Germinal center (tissue), 1 donor: ENCODE measurements at regions not wholly inside any gene's neighbourhood (a gene's known extent, or its start where the extent isn't known, plus 50 kb on each side); places are given as distances from the start of the nearest gene placed in this dataset.

Source experiments
- DNase-seq: peaks from one replicate; pipeline ENCODE4 v3.0.0; 2012; ENCODE audit warnings: mixed read lengths, low spot score

DNA sequence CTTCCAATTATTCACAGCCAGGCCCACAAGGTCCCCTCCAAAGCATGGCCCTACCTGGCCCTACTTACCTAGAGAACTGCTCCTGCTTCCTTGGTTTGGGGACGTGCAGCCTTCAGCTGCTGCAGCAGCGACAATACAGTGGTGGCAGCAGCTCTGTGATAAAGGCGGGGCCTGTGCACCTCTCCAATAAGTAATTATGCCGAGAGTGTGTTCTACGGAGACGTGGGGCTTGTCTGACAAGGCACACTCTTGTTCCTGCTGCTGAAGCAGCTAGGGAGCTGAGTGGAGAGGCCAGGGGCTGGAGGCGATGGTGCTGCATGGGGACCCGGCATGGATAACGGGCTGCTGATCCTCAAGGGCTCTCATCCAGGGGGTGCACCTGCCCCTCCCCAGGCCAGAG, 98.0 kb upstream of the THY1 start:
- DNase-seq: no peak

GRCh38 chr11:119520400-119520799, 97.4 kb upstream of the THY1 start:
- no peak for DNase-seq

DNA sequence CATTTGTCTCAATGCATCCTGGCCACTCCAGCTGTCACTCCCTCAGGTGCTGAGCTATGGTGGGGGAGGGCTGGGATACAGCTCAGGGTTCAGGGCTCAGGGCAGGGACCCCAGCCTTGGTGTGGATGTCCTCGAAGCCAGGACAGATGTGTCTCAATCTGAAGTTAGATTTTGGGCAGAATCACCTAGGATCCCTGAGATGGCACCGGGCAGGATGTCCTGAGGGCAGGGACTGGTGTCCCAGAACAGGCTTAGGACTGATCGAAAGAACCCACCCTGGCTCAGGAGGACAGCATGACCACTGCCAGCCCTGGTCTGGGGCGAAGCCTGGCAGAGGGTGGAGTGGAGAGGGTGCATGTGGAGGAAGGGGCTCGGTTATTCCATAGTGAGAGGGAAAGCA, 96.8 kb upstream of the THY1 start:
- DNase-seq: no peak

DNA sequence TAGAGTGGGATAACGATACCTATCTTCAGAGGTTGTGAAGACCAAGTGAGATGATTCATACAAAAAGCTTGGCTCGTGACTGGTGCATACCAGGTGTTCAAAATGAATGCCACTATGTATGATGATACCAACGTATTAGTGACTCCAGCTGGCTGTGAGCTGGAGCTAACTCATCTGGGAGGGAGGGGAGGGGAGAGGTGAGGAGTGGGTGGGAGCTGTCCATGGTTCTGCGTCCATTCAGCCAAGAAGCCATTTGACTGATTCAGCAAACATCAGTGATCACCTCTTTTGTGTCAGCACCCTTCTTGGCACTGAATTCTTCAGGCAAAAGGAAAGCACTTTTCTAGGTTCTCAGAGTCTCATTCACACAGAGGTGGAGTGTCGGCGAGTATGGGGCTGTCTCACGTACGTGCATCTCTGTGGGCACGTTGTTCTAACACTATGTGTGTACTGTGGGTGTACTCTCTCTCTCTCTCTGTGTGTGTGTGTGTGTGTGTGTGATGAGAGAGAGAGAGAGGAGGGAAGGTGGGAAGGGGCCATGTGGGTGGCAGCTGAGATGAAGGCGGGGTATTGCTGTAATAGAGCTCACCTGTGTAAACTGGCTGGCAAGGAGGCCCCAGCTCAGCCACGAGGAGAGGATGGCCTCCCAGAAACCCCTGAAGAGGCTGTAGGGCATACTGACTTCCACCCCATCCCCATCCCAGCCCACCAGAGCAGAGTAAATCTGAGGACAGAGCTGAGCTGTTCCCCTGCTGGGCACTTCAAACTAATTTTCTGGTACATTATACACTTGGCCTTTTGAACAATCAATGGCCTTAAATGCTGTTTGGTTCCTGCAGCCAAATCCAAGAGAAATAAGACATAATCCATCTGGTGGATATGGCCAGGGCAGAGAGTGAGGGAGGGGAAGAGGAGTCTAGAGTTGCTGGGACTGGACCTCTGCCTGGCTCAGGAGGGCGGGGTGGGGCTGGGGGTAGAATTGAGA, 96.1 kb upstream of the THY1 start:
- DNase-seq: no peak

DNA sequence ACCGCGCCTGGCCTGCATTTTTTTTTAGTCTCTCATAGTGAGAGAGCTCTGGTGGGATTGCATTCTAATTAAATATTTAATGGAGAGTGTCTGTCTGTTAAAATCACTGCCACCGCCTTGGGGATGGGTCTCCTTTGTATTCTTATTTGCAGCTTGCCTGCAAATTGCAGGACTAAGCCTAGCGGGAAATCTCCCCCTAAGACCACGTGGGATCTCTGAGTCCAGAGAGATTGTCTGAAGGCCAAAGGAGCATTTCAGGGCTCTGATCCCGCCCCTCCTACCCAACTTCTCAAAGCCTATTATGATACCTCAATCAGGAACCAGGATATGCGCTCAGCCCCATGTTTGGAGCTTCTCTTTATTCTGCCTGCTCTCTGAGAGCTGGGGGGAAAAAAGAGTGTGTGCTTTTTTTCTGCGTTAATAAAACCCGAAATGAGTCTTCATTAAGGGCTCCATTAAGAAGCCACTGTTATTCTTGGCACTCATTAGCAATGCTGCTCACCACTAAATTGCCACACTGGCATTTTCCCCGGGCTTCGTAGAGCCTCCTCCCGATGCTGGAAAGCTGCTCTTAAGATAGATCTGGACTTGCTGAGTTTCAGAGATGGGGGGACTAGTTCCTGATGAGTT, 92.9 kb upstream of the THY1 start:
- no peak for DNase-seq

- no peak for DNase-seq
Observed at GRCh38 chr11:119513806-119514170, 90.8 kb upstream of the THY1 start.

- DNase-seq: no peak
Observed at GRCh38 chr11:119513131-119513805, 90.3 kb upstream of the THY1 start.

- DNase-seq: no peak
Observed at GRCh38 chr11:119512369-119512768, 89.4 kb upstream of the THY1 start.

- DNase-seq: no peak
Observed at GRCh38 chr11:119511614-119512306, 88.8 kb upstream of the THY1 start.

GRCh38 chr11:119509969-119510401, 87.0 kb upstream of the THY1 start:
- DNase-seq: peak; percentile 65

GRCh38 chr11:119509282-119509841, 86.4 kb upstream of the THY1 start:
- DNase-seq: no peak

GRCh38 chr11:119506436-119506835, 83.5 kb upstream of the THY1 start:
- DNase-seq: no peak

DNA sequence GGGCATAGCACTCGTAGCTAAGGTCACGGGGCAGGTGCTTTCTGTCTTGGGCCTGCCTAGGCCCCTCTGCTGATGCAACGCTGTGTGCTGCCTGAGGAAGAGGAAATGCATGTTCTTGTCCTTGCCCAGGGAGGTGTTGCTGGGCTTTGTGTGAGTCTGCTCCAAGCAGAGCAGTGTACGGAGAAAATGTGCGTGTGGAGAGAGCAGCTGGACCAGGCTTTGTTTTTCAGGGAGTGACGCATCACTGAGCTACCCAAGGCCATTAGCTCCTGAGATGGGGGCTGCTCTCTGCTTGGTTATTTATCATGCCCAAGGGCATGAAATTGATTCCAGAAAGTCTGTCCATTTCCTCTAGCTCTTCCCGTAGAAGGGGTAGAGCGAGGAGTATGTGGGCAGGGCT, 82.9 kb upstream of the THY1 start:
- DNase-seq: no peak

- DNase-seq: no peak
Observed at GRCh38 chr11:119505071-119505470, 82.1 kb upstream of the THY1 start.

GRCh38 chr11:119504371-119504770, 81.4 kb upstream of the THY1 start:
- no peak for DNase-seq

GRCh38 chr11:119501777-119502405, 78.9 kb upstream of the THY1 start:
- no peak for DNase-seq

DNA sequence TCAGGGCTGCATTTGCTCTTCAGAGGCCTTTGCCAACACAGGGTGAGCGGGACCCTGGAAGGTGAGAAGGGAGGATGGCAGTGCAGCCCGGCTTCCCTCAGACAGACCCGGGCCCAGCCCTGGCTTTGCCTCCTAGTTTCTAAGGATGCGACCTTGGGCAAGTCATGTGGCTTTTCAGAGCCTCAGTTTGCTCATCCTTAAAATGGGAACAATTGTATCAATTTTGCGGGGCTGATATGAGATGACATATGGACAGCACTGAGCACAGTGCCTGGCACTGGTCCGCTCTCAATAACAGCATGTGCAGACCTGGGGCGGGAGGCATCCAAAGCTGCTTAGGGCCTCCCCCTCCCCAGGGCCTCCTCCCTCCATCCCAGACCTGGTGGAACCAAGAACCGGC, 74.7 kb upstream of the THY1 start:
- no peak for DNase-seq

DNA sequence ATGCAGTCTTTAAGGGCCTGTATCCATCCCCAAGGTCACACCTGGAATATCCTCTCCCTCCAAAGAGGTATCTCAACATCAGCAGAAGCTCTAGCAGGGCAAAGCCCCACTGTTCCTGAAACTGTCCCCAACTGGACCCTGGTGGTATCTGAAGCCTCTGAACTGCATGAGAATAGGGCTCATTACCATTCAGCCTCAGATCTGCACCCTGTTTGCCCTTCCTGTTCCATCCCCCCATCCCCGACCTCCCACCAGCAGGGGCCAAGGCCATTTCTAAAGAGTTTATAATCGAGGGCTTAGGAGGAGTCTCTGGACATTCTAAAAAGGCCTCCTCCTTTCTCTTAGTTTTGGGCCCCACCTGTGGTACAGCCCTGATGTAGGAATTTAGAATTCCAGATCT, 74.0 kb upstream of the THY1 start:
- no peak for DNase-seq

DNA sequence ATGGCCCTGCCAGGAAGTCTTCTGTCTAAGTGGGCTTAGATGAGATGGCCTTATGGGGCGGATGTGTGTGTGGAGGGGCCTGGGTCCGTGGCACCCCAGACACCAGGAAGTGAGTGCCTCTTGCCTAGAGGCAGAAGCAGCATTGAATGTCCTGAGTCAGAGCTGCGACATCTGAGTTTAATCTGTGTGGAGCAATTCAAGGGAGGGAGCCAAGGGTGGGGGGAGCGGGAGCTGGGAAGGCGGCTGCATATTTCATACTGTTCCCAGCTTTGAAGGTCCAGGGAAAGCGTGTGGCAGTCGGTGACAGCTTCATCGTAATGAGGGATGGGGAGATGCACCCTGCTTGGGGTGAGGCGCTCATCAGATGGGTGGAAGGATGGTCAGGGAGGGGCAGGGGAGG, 73.5 kb upstream of the THY1 start:
- DNase-seq: no peak

GRCh38 chr11:119493712-119494111, 70.7 kb upstream of the THY1 start:
- DNase-seq: no peak

- DNase-seq: no peak
Observed at GRCh38 chr11:119491753-119492510, 69.0 kb upstream of the THY1 start.
